Fibroblast of pulmonary artery (primary cell): ENCODE measurements at regions not wholly inside any gene's neighbourhood (a gene's known extent, or its start where the extent isn't known, plus 50 kb on each side); places are given as distances from the start of the nearest gene placed in this dataset.

Experiments used
- DNase-seq: peaks from one replicate; pipeline ENCODE4 v3.0.0-alpha.2; 2010; ENCODE audit warnings: low read depth
- H3K4me3 ChIP-seq: replicated peaks from 2 replicates; pipeline ENCODE4 v1.5.1; 2011; ENCODE audit warnings: low read depth, mild to moderate bottlenecking, control low read depth, low read length, moderate library complexity
- CTCF ChIP-seq: IDR thresholded peaks from 2 replicates; pipeline ENCODE4 v1.5.1; 2011; ENCODE audit warnings: mild to moderate bottlenecking, control low read depth, low read length, inconsistent platforms; ENCODE audit errors: missing control alignments

- no peak for DNase-seq
- H3K4me3 ChIP-seq: no peak overlapping the region
- no peak for TF ChIP-seq CTCF
Observed at GRCh38 chr1:203935321-203935720, 73.9 kb downstream of the SNRPE start.

- H3K4me3 ChIP-seq: no peak overlapping the region
- TF ChIP-seq CTCF: no peak
- no peak for DNase-seq
Observed at GRCh38 chr1:203937678-203938330, 76.4 kb downstream of the SNRPE start.

GRCh38 chr1:203944651-203945404 is 83.4 kb downstream of the SNRPE start:
- DNase-seq: no peak
- H3K4me3 ChIP-seq: no peak overlapping the region
- TF ChIP-seq CTCF: no peak

GRCh38 chr1:203954293-203954692 is 92.9 kb downstream of the SNRPE start:
- no peak for TF ChIP-seq CTCF
- DNase-seq: no peak
- H3K4me3 ChIP-seq: no peak overlapping the region

- no peak overlapping the region for H3K4me3 ChIP-seq
- TF ChIP-seq CTCF: no peak
- DNase-seq: peak; percentile 40
Observed at GRCh38 chr1:203954788-203955552, 93.6 kb downstream of the SNRPE start.

- H3K4me3 ChIP-seq: no peak overlapping the region
- TF ChIP-seq CTCF: no peak
- DNase-seq: peak; percentile 46
Observed at GRCh38 chr1:203968761-203969160, 104.2 kb upstream of the SOX13 start.
